Small intestine (tissue), 7 donors: ENCODE measurements at regions not wholly inside any gene's neighbourhood (a gene's known extent, or its start where the extent isn't known, plus 50 kb on each side); places are given as distances from the start of the nearest gene placed in this dataset.
"Not testable (repeated sequence)": the region's sequence is repeated elsewhere in the genome, so short reads cannot be mapped to it uniquely, and the experiment has no call there.

Experiments
- DNase-seq, 2 donors: peaks; one replicate each; pipeline versions ENCODE4 v3.0.0 to v3.0.0-alpha.2; 2013
- FAIRE-seq: peaks from 2 replicates; lab custom pipeline; 2012; peaks lifted over from hg19 to GRCh38; lab: Jason Lieb, UNC
- H3K27ac ChIP-seq, 3 donors: one replicate each; pipeline ENCODE4 v1.5.1; 2013; ENCODE audit warnings: low read length in 2 of 3, mild to moderate bottlenecking in 2 of 3, control low read depth in 1 of 3, inconsistent platforms in 1 of 3, low read depth in 1 of 3, moderate library complexity in 1 of 3
- H3K27me3 ChIP-seq, 3 donors: one replicate each; pipeline ENCODE4 v1.6.1; 2013; ENCODE audit warnings: low read length in 3 of 3, inconsistent platforms in 1 of 3; ENCODE audit not compliant: control insufficient read depth in 3 of 3, insufficient read depth in 3 of 3
- H3K36me3 ChIP-seq, 3 donors: one replicate each; pipeline ENCODE4 v1.6.1; 2013; ENCODE audit warnings: low read length in 3 of 3, inconsistent platforms in 1 of 3, low read depth in 1 of 3, mild to moderate bottlenecking in 1 of 3, moderate library complexity in 1 of 3; ENCODE audit not compliant: control insufficient read depth in 3 of 3, insufficient read depth in 2 of 3
- H3K4me1 ChIP-seq, 3 donors: one replicate each; pipeline ENCODE4 v1.6.1; 2013; ENCODE audit warnings: low read length in 2 of 3, inconsistent platforms in 1 of 3, low read depth in 1 of 3, mild to moderate bottlenecking in 1 of 3, moderate library complexity in 1 of 3; ENCODE audit not compliant: control insufficient read depth in 3 of 3, insufficient read depth in 2 of 3
- H3K4me3 ChIP-seq, 3 donors: one replicate each; pipeline ENCODE4 v1.5.1; 2013; ENCODE audit warnings: low read length in 3 of 3, control low read depth in 1 of 3, inconsistent platforms in 1 of 3, low read depth in 1 of 3, mild to moderate bottlenecking in 1 of 3, moderate library complexity in 1 of 3
- H3K9me3 ChIP-seq, 2 donors: one replicate each; pipeline ENCODE4 v1.6.1; 2013; ENCODE audit warnings: low read depth in 1 of 2, low read length in 1 of 2; ENCODE audit not compliant: control insufficient read depth in 2 of 2, insufficient read depth in 1 of 2
- WGBS, 3 donors: extraction: QIAGEN DNeasy Blood & Tissue Kit; methylation state at CpG; one replicate each; pipeline ENCODE4 v1.1.7; 2013; 5-methylcytosine and 5-hydroxymethylcytosine counted together
- donor health status: healthy with polysubstance abuse.
- donor health status: control.
- donor health status: control.
- donor health status: Bipolar disorder and iron deficiency.
- donor health status: healthy.

- DNase-seq: no peak
- no peaks in the 10 kb centered on the region for H3K4me1 ChIP-seq
- H3K27ac ChIP-seq: no peak overlapping the region
- no peaks in the 10 kb centered on the region for H3K36me3 ChIP-seq
- FAIRE-seq: no peak
- H3K9me3 ChIP-seq: peaks cover 0 to 10% of the 10 kb centered on the region in 2 donors
- H3K4me3 ChIP-seq: no peak overlapping the region
- no peaks in the 10 kb centered on the region for H3K27me3 ChIP-seq
- 69 to 85% (median 70%) methylated on average over 1 of the region's 1 CpG for WGBS, 3 donors
Observed at GRCh38 chr12:88693837-88694445, 113.7 kb upstream of the KITLG start.

- Histone ChIP-seq H3K36me3 (no peaks in the 10 kb centered on the region), H3K27me3 (no peaks in the 10 kb centered on the region), H3K4me3 (no peak overlapping the region), H3K4me1 (no peaks in the 10 kb centered on the region), H3K9me3 (peaks cover 0 to 10% of the 10 kb centered on the region in 2 donors), H3K27ac (no peak overlapping the region)
- no peak for DNase-seq
- no peak for FAIRE-seq
Observed at GRCh38 chr12:88691811-88692210, 111.5 kb upstream of the KITLG start.

- WGBS, 3 donors: 36 to 64% (median 59%) methylated on average over 2 of the region's 2 CpGs
- Histone ChIP-seq H3K4me1 (no peaks in the 10 kb centered on the region), H3K36me3 (no peaks in the 10 kb centered on the region), H3K27ac (no peak overlapping the region), H3K4me3 (no peak overlapping the region), H3K9me3 (peaks cover 0 to 7% of the 10 kb centered on the region in 2 donors), H3K27me3 (no peaks in the 10 kb centered on the region)
- DNase-seq (peak in 1 of 2 donors; percentile 3), FAIRE-seq (no peak)
Observed at GRCh38 chr12:88684610-88685009, 104.3 kb upstream of the KITLG start.

- FAIRE-seq: no peak
- H3K4me3 ChIP-seq: no peak overlapping the region
- WGBS, 3 donors: 75 to 83% (median 80%) methylated on average over 2 of the region's 2 CpGs
- no peaks in the 10 kb centered on the region for H3K27me3 ChIP-seq
- no peaks in the 10 kb centered on the region for H3K36me3 ChIP-seq
- no peaks in the 10 kb centered on the region for H3K4me1 ChIP-seq
- no peak for DNase-seq
- no peak overlapping the region for H3K27ac ChIP-seq
- H3K9me3 ChIP-seq: peaks cover 0 to 7% of the 10 kb centered on the region in 2 donors
Observed at GRCh38 chr12:88684170-88684569, 103.9 kb upstream of the KITLG start.

- no peak for FAIRE-seq
- Histone ChIP-seq H3K4me1 (no peaks in the 10 kb centered on the region), H3K4me3 (no peak overlapping the region), H3K36me3 (no peaks in the 10 kb centered on the region), H3K9me3 (peaks cover 0 to 7% of the 10 kb centered on the region in 2 donors), H3K27ac (no peak overlapping the region), H3K27me3 (no peaks in the 10 kb centered on the region)
- WGBS, 3 donors: 84 to 87% (median 84%) methylated on average over 1 of the region's 1 CpG
- DNase-seq: no peak
Observed at GRCh38 chr12:88683628-88684027, 103.4 kb upstream of the KITLG start.

- WGBS, 3 donors: 91 to 100% (median 96%) methylated on average over 1 of the region's 1 CpG
- H3K27ac ChIP-seq: no peak overlapping the region
- no peak for FAIRE-seq
Observed at GRCh38 chr12:88681271-88681670, 101.0 kb upstream of the KITLG start.

GRCh38 chr12:88677464-88677863 is 97.2 kb upstream of the KITLG start:
- H3K27me3 ChIP-seq: no peaks in the 10 kb centered on the region
- no peaks in the 10 kb centered on the region for H3K36me3 ChIP-seq
- no peaks in the 10 kb centered on the region for H3K4me1 ChIP-seq
- no peak overlapping the region for H3K27ac ChIP-seq
- peaks cover 0 to 7% of the 10 kb centered on the region in 2 donors for H3K9me3 ChIP-seq
- DNase-seq (no peak), FAIRE-seq (no peak)
- no peak overlapping the region for H3K4me3 ChIP-seq

More at GRCh38 chr12:88681271-88681670, 101.0 kb upstream of the KITLG start:
- Histone ChIP-seq H3K36me3 (no peaks in the 10 kb centered on the region), H3K27me3 (no peaks in the 10 kb centered on the region), H3K4me1 (no peaks in the 10 kb centered on the region), H3K4me3 (no peak overlapping the region), H3K9me3 (peaks cover 0 to 7% of the 10 kb centered on the region in 2 donors)
- no peak for DNase-seq

- H3K36me3 ChIP-seq, H3K27ac ChIP-seq, DNase-seq, FAIRE-seq, H3K4me1 ChIP-seq, H3K9me3 ChIP-seq, H3K4me3 ChIP-seq, H3K27me3 ChIP-seq: not testable (repeated sequence)
- 55 to 76% (median 76%) methylated on average over 5 of the region's 5 CpGs for WGBS, 3 donors
Observed at GRCh38 chr12:88667615-88668014, 87.3 kb upstream of the KITLG start.

GRCh38 chr12:88665071-88665470 is 84.8 kb upstream of the KITLG start:
- FAIRE-seq (no peak), DNase-seq (no peak)
- no peak overlapping the region for H3K27ac ChIP-seq

More at GRCh38 chr12:88665071-88665470, 84.8 kb upstream of the KITLG start:
- Histone ChIP-seq H3K4me3 (no peak overlapping the region), H3K4me1 (no peaks in the 10 kb centered on the region), H3K27me3 (no peaks in the 10 kb centered on the region), H3K36me3 (no peaks in the 10 kb centered on the region), H3K9me3 (no peaks in the 10 kb centered on the region)
